Activated T-cell treated with anti-CD3 and anti-CD28 coated beads for 1 hour (primary cell): ENCODE measurements at regions not wholly inside any gene's neighbourhood (a gene's known extent, or its start where the extent isn't known, plus 50 kb on each side); places are given as distances from the start of the nearest gene placed in this dataset.
"Not testable (repeated sequence)": the region's sequence is repeated elsewhere in the genome, so short reads cannot be mapped to it uniquely, and the experiment has no call there.

ENCODE experiments used
- DNase-seq: peaks from one replicate; pipeline ENCODE4 v3.0.0-alpha.2; 2020; ENCODE audit warnings: low read depth

GRCh38 chr5:6273749-6274148, 104.6 kb downstream of the MED10 start:
- no peak for DNase-seq

DNA sequence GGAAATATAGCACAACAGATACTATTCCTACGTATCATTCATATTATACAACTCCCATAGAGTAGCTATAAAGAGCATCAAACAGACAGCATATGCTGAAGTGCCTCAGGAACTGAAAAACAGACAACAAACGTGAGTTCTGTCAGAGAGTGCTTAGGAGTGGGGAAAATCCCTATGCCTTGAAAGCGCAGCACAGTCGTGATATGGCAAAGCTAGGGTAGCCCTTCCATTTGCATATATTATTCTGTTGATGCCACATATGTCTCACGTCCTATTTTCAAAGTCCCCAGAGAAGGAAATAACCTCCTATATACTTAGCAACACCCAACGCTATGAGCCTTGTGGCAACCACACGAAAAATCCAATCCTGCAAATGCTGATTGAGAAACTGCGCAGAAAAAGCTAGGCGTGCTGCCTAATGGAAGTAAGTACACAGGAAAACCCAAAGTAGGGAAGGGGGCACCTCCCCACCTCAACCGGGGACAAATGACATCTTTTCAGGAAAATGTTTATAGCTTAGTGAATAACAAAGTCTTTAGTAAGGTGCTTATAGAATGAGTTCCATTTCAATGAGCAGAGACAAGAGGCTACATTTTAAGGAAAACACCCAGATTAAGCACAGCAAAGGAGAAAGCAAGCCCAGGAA, 105.1 kb downstream of the MED10 start:
- no peak for DNase-seq

DNA sequence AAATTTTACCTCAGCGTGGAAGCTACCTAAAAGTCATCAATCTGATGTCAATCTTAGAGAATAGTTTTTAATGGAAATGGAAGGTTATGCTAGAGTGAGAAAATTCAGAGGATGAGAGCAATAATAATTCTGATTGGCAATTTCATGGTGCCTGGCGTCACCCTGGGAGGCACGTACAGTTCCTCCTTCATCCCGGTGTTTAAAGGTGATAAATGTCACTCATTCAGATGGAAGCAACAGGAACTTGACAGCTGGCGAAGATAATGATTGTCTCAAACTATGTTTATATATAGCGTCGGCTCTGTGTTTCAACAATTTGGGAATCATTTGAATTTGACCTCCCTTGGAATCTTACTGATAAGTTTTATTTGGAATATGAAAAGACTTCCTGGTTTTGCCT, 108.4 kb downstream of the MED10 start:
- DNase-seq, result no peak

DNA sequence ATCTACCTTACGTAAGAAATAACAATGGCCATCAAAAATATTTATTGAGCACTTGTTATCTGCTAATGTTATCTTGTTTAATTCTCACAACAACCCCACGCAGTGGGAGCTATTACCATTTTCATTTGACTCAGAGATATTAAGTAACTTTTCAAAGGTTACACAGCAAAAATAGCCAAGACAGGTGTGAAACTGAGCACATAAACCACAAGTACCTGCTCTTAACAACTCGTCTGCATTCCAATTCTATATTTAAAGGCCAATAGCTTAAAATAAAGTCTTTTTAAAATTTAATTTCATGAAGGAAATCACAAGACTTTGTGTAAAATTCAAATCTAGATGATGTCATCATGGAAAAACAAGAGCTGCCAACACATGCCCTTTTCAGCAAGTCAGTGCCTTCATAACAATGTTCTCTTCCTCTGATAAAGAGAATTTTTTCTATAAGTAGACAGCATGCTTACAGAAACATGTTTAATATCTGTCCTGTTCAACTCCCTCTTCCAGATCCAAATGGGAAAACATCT, 111.6 kb downstream of the MED10 start:
- no peak for DNase-seq

DNA sequence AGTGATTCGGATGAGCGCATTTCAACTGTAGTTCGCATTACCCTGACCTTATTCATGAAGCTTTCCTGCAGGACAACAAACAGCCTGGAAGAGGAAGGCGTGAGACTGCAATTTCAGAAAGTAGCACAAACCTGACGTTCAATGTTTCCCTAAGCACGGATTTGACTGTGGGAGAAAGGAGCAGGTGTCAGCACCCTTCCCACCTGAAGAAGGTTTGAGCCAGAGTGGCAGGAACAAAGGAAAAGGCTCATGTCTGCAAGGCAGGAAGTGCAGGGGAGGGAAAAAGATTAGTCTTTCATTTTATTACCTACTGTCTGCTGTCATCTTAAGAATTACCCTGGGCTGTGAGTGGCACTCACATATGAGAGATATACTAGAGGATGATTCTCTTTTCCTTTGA, 114.0 kb downstream of the MED10 start:
- no peak for DNase-seq

DNA sequence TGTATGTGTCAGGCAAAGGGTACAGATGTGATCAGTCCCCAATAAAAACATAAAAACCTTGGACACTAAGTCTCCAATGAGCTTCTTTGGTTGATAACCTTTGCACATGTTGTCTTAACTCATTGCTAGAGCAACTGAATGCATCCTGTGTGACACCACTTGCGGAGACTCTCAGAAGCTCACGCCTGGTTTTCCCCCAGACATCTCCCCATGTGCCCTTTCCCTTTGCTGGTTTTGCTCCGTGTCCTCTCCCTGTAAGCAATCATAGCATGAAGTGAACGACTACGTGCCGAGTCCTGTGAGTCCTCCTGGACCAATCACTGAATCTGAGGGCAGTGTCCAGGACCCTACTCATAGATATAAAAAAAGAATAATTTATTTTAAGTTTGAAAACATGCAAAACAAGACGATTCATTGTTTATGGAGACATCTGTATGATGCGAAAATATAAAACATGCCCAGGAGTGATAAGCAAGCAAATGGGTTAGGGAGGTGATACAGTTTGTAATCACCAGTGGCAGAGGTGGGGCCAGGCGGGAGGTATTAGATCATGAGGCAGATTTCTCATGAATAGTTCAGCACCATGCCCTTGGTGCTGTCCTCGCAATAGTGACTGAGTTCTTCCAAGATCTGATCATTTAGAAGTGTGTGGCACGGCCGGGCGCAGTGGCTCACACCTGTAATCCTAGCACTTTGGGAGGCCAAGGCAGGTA, 115.5 kb downstream of the MED10 start:
- DNase-seq, result no peak

DNA sequence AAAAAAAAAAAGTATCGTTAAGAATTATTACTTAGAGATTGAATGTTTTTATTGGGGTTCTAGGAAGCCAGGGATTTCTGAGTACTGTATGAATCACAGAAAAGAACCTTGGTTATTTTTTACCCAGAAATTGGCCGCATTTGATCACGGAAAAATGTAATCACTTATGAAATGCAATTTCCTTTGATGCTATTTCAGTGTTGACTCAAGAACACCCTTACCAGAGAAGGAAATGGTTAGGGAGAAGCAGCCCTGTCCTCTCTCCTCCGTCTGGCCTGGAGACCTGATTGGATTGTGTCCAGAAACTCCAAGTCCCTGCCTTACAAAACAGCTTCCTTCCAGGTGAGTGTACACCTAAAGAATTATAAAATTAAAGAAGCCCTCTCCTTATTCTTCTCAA, 116.7 kb downstream of the MED10 start:
- no peak for DNase-seq

GRCh38 chr5:6261256-6261655, 117.1 kb downstream of the MED10 start:
- DNase-seq, result no peak

DNA sequence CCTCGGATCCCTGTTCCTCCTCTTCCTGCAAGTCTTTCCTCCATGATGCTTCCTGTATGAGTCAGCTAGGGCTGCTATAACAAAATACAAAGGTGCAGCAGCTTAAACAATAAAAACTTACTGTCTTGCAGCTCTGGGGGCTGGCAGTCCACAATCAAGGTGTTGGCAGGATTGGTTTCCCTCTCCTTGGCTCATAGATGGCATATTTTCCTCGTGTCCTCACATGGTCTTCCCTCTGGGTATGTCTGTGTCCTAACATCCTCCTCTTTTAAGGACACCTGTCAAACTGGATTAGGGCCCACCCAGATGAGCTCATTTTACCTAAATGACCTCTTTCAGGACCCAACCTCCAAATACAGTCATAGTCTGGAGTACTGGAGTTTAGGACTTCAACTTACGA, 117.5 kb downstream of the MED10 start:
- DNase-seq, result no peak

DNA sequence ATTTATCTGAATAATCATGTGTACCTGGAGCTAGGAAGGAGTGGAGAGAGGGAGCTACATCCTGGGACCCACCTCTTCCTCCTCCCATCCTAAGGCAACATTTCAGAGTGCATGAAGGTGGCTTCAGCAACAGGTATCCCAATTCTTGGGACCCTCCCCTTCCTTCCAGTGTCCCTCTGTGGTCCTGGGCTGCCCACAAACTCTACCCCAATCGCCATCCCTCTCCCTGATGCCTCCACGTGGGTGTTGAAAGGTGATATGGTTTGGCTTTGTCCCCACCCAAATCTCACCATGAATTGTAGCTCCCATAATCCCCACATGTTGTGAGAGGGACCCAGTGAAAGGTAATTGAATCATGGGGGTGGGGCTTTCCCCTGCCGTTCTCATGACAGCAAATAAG, 121.4 kb downstream of the MED10 start:
- DNase-seq, result no peak

- DNase-seq, result no peak
These were observed 122.4 kb downstream of the MED10 start for GRCh38 chr5:6255956-6256355.

DNA sequence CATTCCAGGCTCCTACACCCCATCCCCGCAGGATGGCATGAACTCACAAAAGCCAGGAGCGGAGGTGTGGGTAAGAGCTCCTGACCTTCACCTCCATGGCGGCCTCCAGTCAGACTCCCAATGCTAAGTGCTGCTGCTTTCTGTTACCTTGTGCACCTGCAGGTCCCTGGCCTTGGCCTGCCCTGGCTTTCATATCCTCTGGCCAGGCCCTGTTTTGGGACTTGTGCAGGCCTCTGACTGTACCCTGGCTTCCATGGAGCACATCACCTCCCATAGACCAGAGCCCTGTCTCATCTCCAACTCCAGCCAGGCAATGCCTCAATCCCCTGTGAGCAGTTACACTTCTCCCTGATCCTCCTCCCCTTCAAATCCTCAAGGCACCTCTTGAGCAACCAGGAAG, 124.5 kb downstream of the MED10 start:
- no peak for DNase-seq

- no peak for DNase-seq
These were observed 125.1 kb downstream of the MED10 start for GRCh38 chr5:6253281-6253680.

DNA sequence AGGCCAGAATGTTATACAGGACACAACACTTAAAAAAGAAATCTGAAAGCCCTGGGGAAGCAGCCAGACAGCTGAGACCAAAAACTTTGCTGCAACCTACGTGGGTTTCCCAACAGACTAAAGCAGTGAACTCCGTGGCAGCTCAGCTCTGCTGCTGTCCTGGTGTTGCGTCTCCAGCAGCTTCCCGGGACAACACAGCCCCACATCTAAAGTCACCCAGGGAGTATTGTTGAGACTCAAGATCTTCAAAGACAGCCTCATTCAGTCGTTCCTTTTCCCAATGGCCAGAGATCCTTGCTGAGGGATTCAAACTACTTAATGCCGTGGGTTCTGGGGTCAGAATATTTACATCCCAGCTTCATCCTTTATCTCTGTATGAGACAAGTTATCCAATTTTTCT, 125.8 kb downstream of the MED10 start:
- no peak for DNase-seq

DNA sequence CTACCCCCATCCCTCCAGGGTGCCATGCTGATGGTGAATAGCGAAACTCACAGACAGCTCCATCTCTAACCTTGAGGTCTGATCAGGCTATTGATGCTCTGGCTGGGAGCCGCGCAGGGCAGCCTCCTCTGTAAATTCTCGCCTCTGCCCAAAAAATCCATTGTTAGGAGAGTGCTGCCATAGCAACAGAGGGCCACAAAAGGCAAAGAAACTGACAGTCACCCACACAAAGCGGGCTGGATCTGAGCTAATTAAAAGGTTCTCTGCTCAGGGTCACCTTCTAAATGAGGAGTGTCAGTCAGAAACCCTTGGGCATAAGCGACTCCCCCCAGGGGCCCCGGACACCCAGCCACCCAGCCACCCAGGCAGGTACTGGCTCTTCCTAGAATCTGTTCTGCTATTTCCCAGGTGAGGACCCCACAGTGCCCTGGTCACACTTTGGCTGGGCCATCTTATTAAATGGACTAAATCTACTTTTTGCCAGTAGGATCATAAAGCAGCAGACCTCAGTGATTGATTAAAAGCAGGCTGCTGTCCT, 126.7 kb downstream of the MED10 start:
- no peak for DNase-seq

DNA sequence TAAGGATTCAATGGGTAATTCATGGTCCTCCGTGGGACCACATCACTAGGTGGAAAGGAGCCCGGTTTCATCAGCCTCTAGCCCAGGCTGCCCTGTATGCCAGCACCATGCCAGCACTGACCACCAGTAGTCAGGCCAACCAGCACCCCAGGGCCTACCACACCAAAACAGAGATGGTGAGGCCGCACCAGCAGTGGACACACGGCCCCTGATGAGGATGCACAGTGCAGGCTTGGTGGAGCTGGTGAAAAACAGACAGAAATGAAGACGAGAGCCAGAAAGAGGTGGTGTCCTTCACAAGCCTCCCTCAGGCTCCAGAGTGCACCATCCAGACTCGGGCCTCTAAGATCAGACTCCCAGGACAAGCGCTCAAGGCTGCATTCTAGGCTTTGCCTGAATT, 128.2 kb downstream of the MED10 start:
- DNase-seq, result no peak

- no peak for DNase-seq
These were observed 130.2 kb downstream of the MED10 start for GRCh38 chr5:6248132-6248531.

- no peak for DNase-seq
These were observed 131.4 kb downstream of the MED10 start for GRCh38 chr5:6246820-6247437.

- no peak for DNase-seq
These were observed 134.0 kb downstream of the MED10 start for GRCh38 chr5:6244339-6244714.

DNA sequence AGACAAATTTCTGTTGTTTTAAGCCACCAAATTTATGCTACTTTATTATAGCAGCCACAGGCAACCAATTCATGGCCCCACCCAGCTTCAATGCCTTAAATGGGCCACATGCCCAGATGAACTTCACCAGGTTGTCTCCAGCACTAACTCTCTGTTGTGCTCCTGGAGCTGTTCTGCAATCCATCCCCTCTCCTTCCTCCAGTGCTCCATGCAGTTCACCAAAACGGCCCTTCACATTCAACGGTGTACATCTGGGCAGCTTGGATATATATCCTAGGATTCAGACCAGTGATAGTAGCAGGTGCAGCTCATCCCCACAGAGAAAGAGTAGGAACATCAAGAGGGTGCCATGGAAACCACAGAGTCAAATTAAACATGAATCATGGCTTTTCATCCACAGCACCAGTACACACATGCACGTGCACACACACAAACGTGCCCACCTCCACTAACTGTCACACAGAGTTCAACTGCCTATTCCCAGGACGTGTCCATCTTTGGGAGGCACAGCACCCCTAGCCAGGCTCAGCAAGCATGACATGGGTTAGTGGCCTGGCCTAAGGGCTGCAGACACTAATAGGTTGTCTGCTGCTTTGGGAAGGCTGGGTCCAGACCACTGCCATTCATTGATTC, 134.5 kb downstream of the MED10 start:
- DNase-seq, result no peak

GRCh38 chr5:6241056-6241455, 137.3 kb downstream of the MED10 start:
- DNase-seq, result not testable (repeated sequence)

DNA sequence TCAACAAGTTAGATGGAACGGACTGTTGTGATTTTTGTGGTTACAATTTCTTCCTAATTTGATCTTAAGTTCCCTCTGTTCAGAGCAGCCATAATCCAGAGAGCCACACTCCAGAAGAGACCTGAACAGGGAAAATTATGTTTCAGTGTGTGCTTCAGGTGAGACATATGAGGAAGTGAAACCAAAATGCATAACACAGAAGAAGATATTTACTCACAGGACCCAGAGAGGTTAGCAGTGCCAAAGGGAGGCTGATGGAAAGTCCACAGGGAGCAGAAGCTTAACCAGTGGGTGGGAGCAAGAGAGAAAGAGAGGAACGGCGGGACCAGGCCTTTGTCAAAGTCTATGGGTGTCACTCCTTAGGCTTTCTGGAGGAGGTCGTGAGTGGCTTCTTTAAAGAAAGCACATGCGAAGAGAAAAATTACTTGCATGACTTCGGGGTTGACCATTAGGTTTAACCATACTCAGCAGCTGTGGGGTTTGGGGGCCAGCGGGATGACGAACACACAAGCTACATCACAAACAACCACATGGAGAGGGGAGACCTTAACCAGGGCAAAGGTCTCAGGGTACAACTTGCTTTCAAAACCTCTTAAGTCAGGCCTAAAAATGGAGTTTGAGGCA, 141.4 kb downstream of the MED10 start:
- no peak for DNase-seq
